Astrocyte (in vitro differentiated cells and primary cell): ENCODE measurements at regions not wholly inside any gene's neighbourhood (a gene's known extent, or its start where the extent isn't known, plus 50 kb on each side); places are given as distances from the start of the nearest gene placed in this dataset.

ENCODE experiments used
- CTCF ChIP-seq: IDR thresholded peaks from 2 replicates; pipeline ENCODE4 v1.5.1; 2011; ENCODE audit warnings: low read depth, mild to moderate bottlenecking, inconsistent platforms, low read length, moderate library complexity; ENCODE audit not compliant: insufficient read depth
- EZH2 ChIP-seq: IDR thresholded peaks from 2 replicates; pipeline ENCODE4 v1.6.1; 2012; ENCODE audit warnings: mild to moderate bottlenecking, low read length, inconsistent platforms; ENCODE audit not compliant: insufficient read depth

GRCh38 chr15:91413142-91413541 lies 313.1 kb downstream of the SV2B start:
- TF ChIP-seq EZH2 (no peak), CTCF (no peak)
